ENCODE measurements at regions not wholly inside any gene's neighbourhood (a gene's known extent, or its start where the extent isn't known, plus 50 kb on each side); places are given as distances from the start of the nearest gene placed in this dataset.
"Not testable (repeated sequence)": the region's sequence is repeated elsewhere in the genome, so short reads cannot be mapped to it uniquely, and the experiment has no call there.

GRCh38 chr7:69060516-69060915 lies 537.8 kb upstream of the AUTS2 start:
- no peak for DNase-seq (ENCODE audit: low read depth, low spot score)

GRCh38 chr7:69062020-69062765 lies 536.1 kb upstream of the AUTS2 start:
- DNase-seq (ENCODE audit: low read depth, low spot score): no peak

GRCh38 chr7:69067397-69067796 lies 530.9 kb upstream of the AUTS2 start:
- no peak for DNase-seq (ENCODE audit: low read depth, low spot score)

DNA sequence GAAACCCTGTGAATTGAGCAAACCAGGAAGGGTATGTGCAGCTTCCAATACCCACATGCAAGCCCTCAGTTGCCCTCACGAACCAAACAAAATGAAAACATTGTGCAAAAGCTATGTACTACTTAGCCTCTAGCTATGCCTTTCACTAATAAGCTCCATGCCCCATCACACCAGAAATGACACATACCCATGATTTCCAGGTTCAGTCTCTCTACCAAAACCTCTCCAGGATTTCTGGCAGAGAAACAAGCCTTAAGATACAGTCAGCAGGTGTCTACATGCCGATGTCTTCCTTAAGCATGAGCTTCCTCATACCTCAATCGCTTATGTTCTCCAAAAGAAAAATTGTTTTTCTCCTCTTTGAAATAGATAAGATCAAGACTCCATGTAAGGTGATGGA lies 527.8 kb upstream of the AUTS2 start:
- DNase-seq (ENCODE audit: low read depth, low spot score): no peak

GRCh38 chr7:69076566-69076965 lies 521.7 kb upstream of the AUTS2 start:
- DNase-seq (ENCODE audit: low read depth, low spot score): no peak

- DNase-seq (ENCODE audit: low read depth, low spot score): no peak
Observed at GRCh38 chr7:69078997-69079769, 519.1 kb upstream of the AUTS2 start.

GRCh38 chr7:69087281-69087680 lies 511.0 kb upstream of the AUTS2 start:
- DNase-seq (ENCODE audit: low read depth, low spot score): not testable (repeated sequence)

DNA sequence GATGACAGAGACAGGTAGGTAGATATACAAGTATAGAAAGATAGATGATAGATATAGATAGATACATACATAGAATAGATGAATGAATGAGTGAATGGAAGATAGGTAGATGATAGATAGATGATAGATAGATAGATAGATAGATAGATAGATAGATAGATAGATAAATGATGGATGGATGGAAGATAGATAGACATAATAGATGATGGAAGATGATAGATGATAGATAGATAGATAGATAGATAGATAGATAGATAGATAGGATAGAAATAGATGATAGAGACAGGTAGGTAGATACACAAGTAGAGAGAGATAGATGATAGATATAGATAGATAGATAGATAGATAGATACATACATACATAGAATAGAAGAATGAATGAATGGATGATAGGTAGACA lies 510.1 kb upstream of the AUTS2 start:
- DNase-seq (ENCODE audit: low read depth, low spot score): no peak

DNA sequence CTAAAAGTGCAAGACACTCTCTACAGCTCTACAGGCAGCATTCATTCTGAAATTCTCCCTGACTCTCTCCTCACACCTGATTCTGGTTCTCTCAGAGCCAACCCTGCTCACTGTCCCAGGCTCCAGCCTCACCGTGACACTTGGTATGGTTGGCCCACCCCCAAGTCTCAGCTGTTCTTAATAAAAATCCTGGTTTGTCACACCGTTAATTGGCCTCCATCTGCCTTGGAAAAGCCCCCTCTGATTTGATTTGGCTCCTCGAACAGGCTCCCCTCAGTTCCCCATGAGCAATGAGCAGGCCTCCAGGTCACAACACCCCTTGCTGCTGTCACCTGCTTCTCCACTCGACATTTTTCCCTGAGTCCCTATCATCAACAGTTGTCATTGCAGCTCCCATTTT lies 507.3 kb upstream of the AUTS2 start:
- DNase-seq (ENCODE audit: low read depth, low spot score): no peak

DNA sequence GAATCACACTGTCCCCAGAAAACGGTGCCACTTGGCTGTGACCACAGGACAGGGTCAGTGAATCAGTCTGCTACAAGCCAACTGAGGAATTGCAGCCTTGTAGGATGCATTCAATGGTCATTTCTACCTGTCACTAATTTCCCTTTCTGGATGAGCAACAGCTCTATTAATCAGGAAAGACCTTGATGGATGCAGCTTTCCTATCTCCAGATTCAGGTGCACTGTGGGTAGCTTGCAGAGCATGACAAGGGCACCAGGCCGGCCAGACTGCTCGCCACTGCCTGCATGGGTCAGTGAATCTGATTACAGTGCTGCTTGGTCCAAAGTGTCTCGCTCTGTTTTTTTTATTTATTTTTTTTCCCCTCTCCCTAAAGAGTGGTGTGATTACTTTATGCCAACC lies 506.8 kb upstream of the AUTS2 start:
- DNase-seq (ENCODE audit: low read depth, low spot score): no peak

GRCh38 chr7:69095127-69095526 lies 503.1 kb upstream of the AUTS2 start:
- no peak for DNase-seq (ENCODE audit: low read depth, low spot score)

- DNase-seq (ENCODE audit: low read depth, low spot score): no peak
Observed at GRCh38 chr7:69095649-69096048, 502.6 kb upstream of the AUTS2 start.

DNA sequence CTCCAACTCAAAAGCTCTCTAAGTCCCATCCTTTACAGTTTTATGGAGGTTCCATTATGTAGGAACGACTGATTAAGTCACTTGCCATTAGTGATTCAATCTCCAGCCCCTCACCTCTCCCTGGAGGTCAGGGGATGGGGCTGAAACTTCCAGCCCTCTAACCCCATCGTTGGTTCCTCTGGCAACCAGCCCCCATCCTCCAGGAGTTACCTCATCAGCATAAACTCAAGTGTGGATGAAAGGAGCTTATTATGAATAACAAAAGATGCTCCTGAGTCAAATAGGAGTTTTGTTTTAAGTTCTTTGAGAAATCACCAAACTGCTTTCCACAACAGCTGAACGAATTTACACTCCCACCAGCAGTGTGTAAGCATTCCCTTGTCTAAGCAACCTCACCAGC lies 494.3 kb upstream of the AUTS2 start:
- DNase-seq (ENCODE audit: low read depth, low spot score): no peak

- DNase-seq (ENCODE audit: low read depth, low spot score): no peak
Observed at GRCh38 chr7:69105092-69105491, 493.2 kb upstream of the AUTS2 start.

GRCh38 chr7:69105981-69106380 lies 492.3 kb upstream of the AUTS2 start:
- DNase-seq (ENCODE audit: low read depth, low spot score): no peak

DNA sequence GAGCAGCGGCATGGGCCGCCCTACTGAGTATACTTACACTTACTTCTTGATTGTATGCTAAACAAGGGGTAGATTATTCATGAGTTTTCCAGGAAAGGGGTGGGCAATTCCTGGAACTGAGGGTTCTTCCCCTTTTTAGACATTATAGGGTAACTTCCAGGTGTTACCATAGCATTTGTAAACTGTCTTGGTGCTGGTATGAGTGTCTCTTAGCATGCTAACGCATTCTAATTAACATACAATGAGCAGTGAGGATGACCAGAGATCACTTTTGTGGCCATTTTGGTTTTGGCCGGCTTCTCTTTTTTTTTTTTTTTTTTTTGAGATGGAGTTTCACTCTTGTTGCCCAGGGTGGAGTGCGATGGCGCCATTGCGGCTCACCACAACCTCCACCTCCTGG lies 491.8 kb upstream of the AUTS2 start:
- DNase-seq (ENCODE audit: low read depth, low spot score): not testable (repeated sequence)

- not testable (repeated sequence) for DNase-seq (ENCODE audit: low read depth, low spot score)
Observed at GRCh38 chr7:69106946-69107345, 491.3 kb upstream of the AUTS2 start.

GRCh38 chr7:69108097-69108496 lies 490.2 kb upstream of the AUTS2 start:
- no peak for DNase-seq (ENCODE audit: low read depth, low spot score)

- no peak for DNase-seq (ENCODE audit: low read depth, low spot score)
Observed at GRCh38 chr7:69109246-69109645, 489.0 kb upstream of the AUTS2 start.

GRCh38 chr7:69109879-69110278 lies 488.4 kb upstream of the AUTS2 start:
- DNase-seq (ENCODE audit: low read depth, low spot score): no peak

- DNase-seq (ENCODE audit: low read depth, low spot score): no peak
Observed at GRCh38 chr7:69110450-69111050, 487.7 kb upstream of the AUTS2 start.

GRCh38 chr7:69114374-69114773 lies 483.9 kb upstream of the AUTS2 start:
- DNase-seq (ENCODE audit: low read depth, low spot score): no peak

- DNase-seq (ENCODE audit: low read depth, low spot score): no peak
Observed at GRCh38 chr7:69115788-69116187, 482.5 kb upstream of the AUTS2 start.

Data from activated naive CD8-positive, alpha-beta T cell treated with anti-CD3 and anti-CD28 coated beads, Interleukin-2, amount 50 U/mL, for 16 hours (primary cell).